NT2/D1 (cell line): ENCODE measurements at regions not wholly inside any gene's neighbourhood (a gene's known extent, or its start where the extent isn't known, plus 50 kb on each side); places are given as distances from the start of the nearest gene placed in this dataset.

Source experiments
- DNase-seq: peaks from one replicate; pipeline ENCODE4 v3.0.0-alpha.2; 2011; ENCODE audit warnings: low read depth, low spot score
- H3K27me3 ChIP-seq: 2 replicates; pipeline ENCODE4 v1.6.0; 2011; ENCODE audit warnings: mild to moderate bottlenecking; ENCODE audit not compliant: insufficient read length, insufficient read depth
- H3K36me3 ChIP-seq: 2 replicates; pipeline ENCODE4 v1.6.1; 2011; ENCODE audit warnings: mild to moderate bottlenecking, low read length, mixed read lengths; ENCODE audit not compliant: insufficient read depth, insufficient read length
- H3K4me1 ChIP-seq: 2 replicates; pipeline ENCODE4 v1.5.1; 2011; ENCODE audit not compliant: insufficient read depth, insufficient read length
- H3K4me3 ChIP-seq: 2 replicates; pipeline ENCODE4 v1.5.1; 2011; ENCODE audit warnings: low read depth; ENCODE audit not compliant: insufficient read length
- H3K9ac ChIP-seq: 2 replicates; pipeline ENCODE4 v1.6.0; 2011; ENCODE audit warnings: low read depth; ENCODE audit not compliant: insufficient read length
- H3K9me3 ChIP-seq: 2 replicates; pipeline ENCODE4 v1.5.1; 2011; ENCODE audit warnings: mild to moderate bottlenecking, low read length; ENCODE audit not compliant: insufficient read depth
- SUZ12 ChIP-seq: IDR thresholded peaks from 2 replicates; pipeline ENCODE4 v1.6.1; 2011; ENCODE audit not compliant: insufficient read length, insufficient read depth; ENCODE audit errors: extremely low read depth
- YY1 ChIP-seq: IDR thresholded peaks from 2 replicates; pipeline ENCODE4 v1.6.1; 2011; ENCODE audit not compliant: insufficient read length, insufficient read depth
- ZNF274 ChIP-seq: IDR thresholded peaks from 2 replicates; pipeline ENCODE4 v1.6.1; 2011; ENCODE audit warnings: mild to moderate bottlenecking, low read depth, low read length

DNA sequence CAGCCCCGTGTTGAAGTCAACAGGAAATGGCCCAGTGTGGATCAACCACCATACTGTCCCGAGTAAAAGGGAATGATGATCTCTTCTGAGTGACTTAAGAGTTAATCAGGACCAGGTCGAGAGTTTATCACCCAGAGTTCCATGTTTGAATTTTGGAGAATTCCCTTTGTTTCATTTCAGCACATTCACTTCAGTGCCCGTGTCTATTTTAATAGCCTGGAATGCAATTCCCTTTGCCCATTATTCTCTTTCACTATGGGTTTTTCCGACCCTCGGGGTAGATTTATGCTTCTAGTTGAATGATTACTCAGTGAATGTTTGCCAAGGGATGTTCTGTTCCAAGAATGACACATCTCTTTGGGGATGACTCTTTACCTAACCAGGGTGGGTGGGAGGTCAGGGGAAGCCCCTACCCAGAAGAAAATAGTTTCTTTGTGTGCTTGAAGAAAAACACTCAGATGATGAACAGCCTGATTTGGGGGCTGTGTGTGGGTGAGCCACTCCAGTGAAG is 594.9 kb downstream of the INHBA start:
- Histone ChIP-seq H3K4me1 (no peaks in the 10 kb centered on the region), H3K9ac (no peak overlapping the region), H3K4me3 (no peak overlapping the region), H3K36me3 (no peaks in the 10 kb centered on the region), H3K27me3 (no peaks in the 10 kb centered on the region), H3K9me3 (no peaks in the 10 kb centered on the region)
- TF ChIP-seq YY1 (no peak), ZNF274 (no peak)
- no peak for DNase-seq

DNA sequence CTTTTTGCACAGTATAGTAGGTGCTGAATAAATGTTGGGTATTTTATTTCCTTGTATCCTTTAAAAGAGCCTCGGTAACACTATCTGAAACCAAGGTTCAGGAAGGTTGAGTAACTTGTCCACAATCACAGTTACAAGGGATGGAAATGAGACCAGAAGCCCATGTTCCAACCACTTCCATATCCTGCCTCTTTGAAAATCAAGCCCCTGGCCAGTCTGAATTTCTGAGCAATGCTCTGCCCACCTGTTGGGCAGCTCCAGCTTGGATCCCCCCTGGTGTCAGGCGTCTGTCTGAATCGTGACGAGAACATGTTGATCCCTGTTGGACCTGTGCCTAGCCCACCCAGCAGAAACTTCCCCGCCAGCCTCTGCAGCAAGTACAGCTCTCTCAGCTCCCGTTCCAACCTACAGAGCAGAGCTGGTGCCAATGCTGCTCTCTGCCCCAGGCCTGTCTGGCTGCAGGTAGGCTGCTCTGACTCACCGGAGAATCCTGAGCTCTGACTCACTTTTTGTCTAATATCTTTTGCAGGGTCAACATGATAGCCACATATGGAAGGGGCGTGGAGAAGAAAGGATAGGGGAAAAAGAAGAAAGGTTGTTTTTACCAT is 595.5 kb downstream of the INHBA start:
- DNase-seq, result no peak
- no peak overlapping the region for H3K9ac ChIP-seq
- H3K4me1 ChIP-seq, result no peaks in the 10 kb centered on the region
- no peaks in the 10 kb centered on the region for H3K9me3 ChIP-seq
- TF ChIP-seq SUZ12 (no peak), YY1 (no peak), ZNF274 (no peak)
- H3K27me3 ChIP-seq, result no peaks in the 10 kb centered on the region
- no peak overlapping the region for H3K4me3 ChIP-seq
- no peaks in the 10 kb centered on the region for H3K36me3 ChIP-seq

DNA sequence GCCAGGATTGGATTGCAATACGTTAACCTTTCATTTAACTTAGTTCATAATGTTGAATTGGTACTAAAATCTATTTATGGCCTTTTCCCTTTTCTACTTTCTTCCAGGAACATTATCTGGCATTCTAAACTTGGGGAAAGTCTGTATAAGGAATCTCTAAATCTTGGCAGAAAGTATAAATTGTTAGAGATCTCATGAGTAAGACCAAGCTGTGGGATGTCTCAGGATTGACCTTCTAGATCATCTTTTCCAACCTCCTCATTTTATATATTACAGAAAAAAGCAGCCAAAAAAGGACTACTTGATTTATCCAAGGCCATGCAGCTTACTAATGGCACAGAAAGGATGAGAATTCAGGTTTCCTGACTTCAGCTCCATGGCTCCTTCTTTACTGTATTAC is 598.3 kb downstream of the INHBA start:
- Histone ChIP-seq H3K4me1 (no peaks in the 10 kb centered on the region), H3K9me3 (no peaks in the 10 kb centered on the region), H3K4me3 (no peak overlapping the region), H3K36me3 (no peaks in the 10 kb centered on the region), H3K9ac (no peak overlapping the region), H3K27me3 (no peaks in the 10 kb centered on the region)
- TF ChIP-seq YY1 (no peak), ZNF274 (no peak), SUZ12 (no peak)
- DNase-seq, result no peak

DNA sequence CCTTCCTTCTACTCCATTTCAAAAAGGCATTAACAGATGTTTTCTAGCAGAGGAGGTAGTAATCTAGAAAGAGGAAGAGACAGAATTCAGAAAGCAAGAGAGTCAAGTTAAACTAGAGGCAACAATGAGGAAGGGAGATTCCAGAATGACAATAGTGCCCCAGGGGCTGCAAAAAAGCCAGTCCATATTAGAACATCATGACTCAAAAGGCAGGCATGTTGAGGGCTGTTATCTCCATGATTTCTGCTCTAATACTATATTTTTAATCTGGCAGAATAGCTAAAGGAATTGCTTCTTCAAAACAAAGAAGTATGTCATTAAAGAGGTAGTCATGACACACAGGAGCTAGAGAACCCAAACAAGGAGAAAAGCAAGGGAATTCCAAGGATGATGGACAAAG is 599.6 kb downstream of the INHBA start:
- H3K36me3 ChIP-seq, result no peaks in the 10 kb centered on the region
- H3K9me3 ChIP-seq, result no peaks in the 10 kb centered on the region
- no peaks in the 10 kb centered on the region for H3K27me3 ChIP-seq
- H3K9ac ChIP-seq, result no peak overlapping the region
- DNase-seq, result peak; percentile 28
- TF ChIP-seq SUZ12, result no peak
- no peaks in the 10 kb centered on the region for H3K4me1 ChIP-seq
- H3K4me3 ChIP-seq, result no peak overlapping the region

DNA sequence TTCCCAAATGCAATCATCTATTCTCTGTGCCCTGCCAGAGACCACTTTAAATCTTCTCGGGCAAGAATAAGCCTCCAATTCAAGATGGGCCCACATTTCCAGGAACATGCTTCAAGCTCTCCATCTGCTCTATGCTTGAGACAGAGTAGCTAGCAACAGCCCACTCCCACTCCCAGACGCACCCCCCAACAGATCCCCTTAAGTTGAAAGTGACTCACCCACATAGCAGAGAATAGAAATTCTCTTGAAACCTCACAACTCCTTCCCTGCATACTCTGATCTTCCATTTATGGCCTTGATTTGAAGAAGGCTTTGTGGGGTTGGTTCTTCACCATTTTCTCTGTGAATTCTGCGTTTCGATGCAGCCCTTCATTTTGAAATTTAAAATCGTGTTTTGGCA is 604.0 kb downstream of the INHBA start:
- no peak overlapping the region for H3K9ac ChIP-seq
- no peaks in the 10 kb centered on the region for H3K4me1 ChIP-seq
- TF ChIP-seq ZNF274, result no peak
- no peak for TF ChIP-seq YY1
- no peak for TF ChIP-seq SUZ12
- H3K36me3 ChIP-seq, result no peaks in the 10 kb centered on the region
- no peak for DNase-seq
- H3K4me3 ChIP-seq, result no peak overlapping the region
- no peaks in the 10 kb centered on the region for H3K9me3 ChIP-seq
- H3K27me3 ChIP-seq, result no peaks in the 10 kb centered on the region

DNA sequence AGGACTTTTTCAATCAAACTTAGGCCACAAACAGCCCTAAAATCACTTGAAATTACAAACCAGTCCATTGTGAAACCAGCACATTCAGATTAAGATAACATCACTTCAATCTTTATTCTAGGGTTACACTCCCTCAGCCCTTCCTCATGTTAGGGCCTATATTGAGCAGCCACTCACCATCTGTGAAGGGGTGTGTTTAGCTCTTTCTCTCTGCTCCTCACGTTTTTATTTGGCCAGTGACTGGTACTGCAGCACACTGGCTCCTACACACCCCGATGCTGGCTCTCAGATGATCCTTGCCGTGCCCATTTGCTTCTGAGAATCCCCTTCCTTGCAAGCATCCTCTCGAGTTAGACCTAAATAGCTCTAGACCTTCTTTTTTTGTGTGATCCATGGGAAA is 604.5 kb downstream of the INHBA start:
- H3K36me3 ChIP-seq, result no peaks in the 10 kb centered on the region
- H3K9ac ChIP-seq, result no peak overlapping the region
- TF ChIP-seq YY1 (no peak), ZNF274 (no peak), SUZ12 (no peak)
- no peak for DNase-seq
- H3K9me3 ChIP-seq, result no peaks in the 10 kb centered on the region
- H3K4me3 ChIP-seq, result no peak overlapping the region
- H3K27me3 ChIP-seq, result no peaks in the 10 kb centered on the region
- no peaks in the 10 kb centered on the region for H3K4me1 ChIP-seq

DNA sequence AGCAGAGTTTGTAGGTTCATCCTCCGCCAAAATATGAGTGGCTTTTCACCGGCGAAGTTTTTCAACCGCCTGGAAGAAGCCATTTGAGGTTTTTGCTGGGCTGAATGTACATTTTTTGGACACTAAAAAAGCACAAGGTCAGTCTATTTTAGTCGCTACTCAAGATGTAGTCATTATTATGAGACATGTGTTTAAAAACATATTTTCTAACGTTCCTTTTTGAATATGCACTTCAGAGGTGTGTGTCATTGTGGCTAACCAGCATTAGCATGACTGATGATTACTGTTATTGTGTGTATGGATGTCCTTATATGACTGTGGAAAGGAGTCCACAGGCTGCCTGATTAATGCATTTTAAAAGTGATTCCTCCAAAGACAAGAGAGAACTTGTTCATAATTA is 605.4 kb downstream of the INHBA start:
- H3K4me3 ChIP-seq, result no peak overlapping the region

DNA sequence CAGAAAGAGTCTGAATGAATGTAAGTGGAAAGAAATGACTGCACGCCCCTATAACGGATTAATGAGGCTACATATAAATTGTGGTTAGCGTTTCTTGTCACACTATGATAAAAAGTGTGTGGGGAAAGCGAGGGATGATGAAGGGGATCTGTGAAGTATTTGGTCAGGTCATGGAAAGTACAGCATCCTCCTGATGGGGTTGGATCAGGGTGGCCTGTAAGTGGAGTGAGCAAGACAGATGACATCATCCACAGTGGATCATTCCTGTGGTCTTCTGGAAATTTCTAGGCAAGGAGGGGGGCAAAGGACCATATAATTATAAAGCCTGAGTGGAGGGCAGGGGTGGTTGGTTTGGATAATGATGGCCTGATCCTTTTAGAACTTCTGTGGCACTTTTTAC is 606.0 kb downstream of the INHBA start:
- no peak overlapping the region for H3K4me3 ChIP-seq
- TF ChIP-seq ZNF274 (no peak), SUZ12 (no peak), YY1 (no peak)
- H3K36me3 ChIP-seq, result no peaks in the 10 kb centered on the region
- H3K9me3 ChIP-seq, result no peaks in the 10 kb centered on the region
- H3K4me1 ChIP-seq, result no peaks in the 10 kb centered on the region
- DNase-seq, result no peak
- no peak overlapping the region for H3K9ac ChIP-seq
- no peaks in the 10 kb centered on the region for H3K27me3 ChIP-seq

More for the DNA sequence above, 605.4 kb downstream of the INHBA start:
- DNase-seq, result no peak
- Histone ChIP-seq H3K9me3 (no peaks in the 10 kb centered on the region), H3K27me3 (no peaks in the 10 kb centered on the region), H3K36me3 (no peaks in the 10 kb centered on the region), H3K9ac (no peak overlapping the region), H3K4me1 (no peaks in the 10 kb centered on the region)
- TF ChIP-seq SUZ12 (no peak), ZNF274 (no peak), YY1 (no peak)
